HK-2 (cell line): ENCODE measurements at regions not wholly inside any gene's neighbourhood (a gene's known extent, or its start where the extent isn't known, plus 50 kb on each side); places are given as distances from the start of the nearest gene placed in this dataset.

Experiments
- DNase-seq: peaks from one replicate; pipeline ENCODE4 v3.0.0-alpha.2; 2018; ENCODE audit not compliant: unreplicated experiment

- no peak for DNase-seq
These were observed 105.6 kb downstream of the GTPBP8 start for GRCh38 chr3:113096188-113096892.

DNA sequence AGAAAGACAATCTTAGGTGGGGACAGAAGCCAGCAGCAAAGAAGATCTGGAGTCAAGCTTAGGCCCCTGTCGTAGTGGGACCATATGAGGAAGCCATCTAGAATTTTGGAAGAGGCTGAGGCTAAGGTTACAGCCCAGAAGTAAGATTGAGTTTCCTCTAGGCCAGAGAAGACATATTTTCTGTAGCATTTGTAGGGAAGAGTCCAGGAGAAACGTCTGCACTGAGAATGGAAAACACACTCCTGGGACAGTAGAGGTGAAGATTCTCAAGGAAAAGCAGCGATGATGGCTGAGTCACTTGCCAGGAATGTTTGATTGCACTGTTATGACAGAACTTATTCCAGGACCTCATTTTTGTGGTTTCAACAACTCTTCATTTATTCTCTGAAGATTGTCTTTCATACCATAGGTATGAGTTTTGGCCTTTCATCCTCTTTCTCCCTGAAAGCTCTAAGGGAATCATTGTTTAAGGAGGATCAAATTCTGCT lies 107.2 kb downstream of the GTPBP8 start:
- DNase-seq = peak; percentile 64

DNA sequence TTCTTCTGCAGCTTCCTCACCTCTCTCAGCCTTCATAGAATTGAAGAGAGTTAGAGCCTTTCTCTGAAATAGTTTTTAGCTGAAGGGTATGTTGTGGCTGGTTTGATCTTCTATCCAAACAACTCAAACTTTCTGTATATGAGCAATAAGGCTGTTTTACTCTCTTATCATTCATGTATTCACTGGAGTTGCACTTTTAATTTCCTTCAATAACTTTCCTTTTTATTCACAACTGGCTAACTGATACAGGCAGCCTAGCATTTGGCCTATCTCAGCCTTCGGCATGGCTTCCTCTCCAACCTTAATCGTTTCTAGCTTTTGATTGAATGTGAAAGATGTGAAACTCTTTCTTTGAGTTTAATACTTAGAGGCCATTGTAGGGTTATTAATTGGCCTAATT lies 109.3 kb downstream of the GTPBP8 start:
- DNase-seq = no peak

DNA sequence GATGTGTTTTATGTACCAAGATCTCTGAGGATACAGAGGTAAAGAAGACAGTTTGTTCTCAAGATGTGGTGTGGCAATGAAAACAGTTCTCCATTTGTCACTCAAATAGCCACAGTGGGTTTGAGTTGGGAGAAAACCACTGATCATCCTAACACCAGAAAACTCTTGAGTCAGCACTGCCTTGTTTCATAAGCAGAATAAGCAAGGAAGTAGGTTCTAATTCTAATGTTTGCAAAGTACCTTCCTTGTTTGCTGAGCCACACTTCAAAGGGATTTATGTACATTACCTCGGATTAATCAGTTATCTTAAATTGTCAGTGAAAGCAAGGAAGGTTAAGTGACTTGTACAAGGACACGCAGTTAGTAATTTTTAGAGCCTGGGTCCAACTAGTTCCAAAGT lies 107.8 kb upstream of the BOC start:
- no peak for DNase-seq

GRCh38 chr3:113104357-113105092 lies 106.8 kb upstream of the BOC start:
- no peak for DNase-seq

- no peak for DNase-seq
These were observed 106.3 kb upstream of the BOC start for GRCh38 chr3:113105093-113105449.

GRCh38 chr3:113105966-113106660 lies 105.2 kb upstream of the BOC start:
- no peak for DNase-seq

DNA sequence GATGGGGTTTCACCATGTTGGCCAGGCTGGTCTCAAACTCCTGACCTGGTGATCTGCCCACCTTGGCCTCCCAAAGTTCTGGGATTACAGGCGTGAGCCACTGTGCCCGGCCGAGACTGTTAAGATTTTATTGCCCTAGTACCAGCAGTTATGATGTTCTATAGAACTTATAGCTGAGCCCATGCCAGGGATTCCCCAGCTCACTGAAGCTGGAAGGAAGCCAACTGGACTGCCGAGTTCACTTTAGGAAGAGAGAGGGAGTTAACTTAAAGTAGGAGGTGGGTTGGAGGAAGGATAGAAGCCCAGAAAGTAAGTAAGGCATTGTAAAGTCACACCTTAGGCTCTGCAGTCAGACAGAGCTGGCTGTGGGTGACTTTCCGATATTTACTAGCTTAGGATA lies 101.1 kb upstream of the BOC start:
- DNase-seq = no peak

GRCh38 chr3:113111011-113111707 lies 100.2 kb upstream of the BOC start:
- no peak for DNase-seq

DNA sequence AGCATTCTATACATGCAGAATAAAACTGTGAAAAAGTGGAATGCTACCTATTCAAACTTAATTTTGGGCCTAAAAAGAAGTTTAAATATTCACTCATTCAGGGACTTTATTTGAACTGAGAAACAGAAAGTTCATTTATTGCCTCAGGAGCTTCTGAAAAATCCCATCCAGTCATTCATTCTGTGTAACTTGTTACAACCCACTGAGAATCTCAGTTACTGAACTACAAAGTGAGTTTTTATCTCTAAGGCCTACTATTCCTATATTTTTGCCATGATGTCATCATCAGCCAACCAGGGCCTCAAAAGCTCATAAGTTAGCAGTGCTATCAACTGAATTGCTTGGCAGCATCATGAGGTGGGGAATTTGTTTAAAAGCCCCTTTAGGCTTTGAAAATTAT lies 98.0 kb upstream of the BOC start:
- no peak for DNase-seq

DNA sequence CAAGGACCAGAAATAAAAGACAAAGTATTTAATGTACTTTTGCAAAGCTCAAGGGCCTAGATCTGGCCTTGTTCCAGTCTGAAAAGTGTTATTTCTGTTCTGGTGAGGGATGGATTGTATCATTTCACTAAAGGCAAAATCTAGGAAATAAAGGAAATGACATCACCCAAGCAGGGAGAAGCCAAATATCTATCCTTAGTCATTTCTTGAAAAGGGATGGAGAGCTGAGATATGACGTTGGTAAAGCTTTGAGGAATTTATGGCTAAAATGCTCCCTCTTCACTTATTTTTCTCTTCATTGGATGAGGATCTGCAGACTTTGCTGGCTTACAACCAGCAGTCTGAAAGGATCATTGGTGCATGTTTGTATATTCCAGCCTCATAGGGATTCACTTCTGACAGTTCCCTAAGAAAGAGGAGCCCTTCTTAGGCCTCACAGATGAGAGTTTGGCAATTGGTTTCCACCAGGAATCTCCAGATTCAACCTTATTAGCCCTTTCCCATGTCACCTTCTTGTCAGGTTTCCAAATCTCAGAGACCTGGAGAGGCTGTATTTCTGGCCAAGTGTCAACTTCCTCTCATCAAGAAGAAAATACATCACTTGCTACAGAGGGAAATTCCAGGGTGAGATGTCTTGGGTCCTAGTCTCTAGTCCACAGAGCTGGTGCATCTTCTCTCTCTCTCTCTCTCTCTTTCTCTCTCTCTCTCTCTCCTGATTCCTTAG lies 93.7 kb upstream of the BOC start:
- no peak for DNase-seq

GRCh38 chr3:113118336-113118735 lies 93.0 kb upstream of the BOC start:
- no peak for DNase-seq

DNA sequence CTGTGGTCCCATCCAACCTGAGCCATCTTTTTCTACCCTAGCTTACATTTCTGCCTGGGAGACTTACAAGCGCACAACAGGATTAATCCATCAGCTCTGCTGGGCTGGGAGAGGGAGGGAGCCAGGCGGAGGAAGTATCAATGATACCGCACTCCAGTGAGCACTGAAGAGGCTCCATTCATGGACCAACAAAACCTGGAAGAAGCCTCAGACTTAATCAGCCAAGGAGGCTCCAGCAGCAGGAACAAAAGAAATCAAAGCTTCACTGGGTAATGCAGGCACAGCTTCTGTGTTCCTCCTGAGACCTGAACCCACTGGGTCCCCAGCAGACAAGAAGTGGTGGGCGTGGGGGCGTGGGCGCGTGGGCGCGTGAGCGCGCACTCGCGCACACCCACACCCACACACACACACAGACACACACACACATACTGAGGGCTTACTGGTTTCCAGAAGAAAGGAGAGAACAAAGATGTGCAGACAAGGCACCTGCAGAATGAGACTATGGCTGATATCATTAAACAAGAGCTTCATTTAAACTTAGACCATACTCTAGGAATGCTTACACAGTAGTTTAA lies 87.0 kb upstream of the BOC start:
- peak; percentile 41 for DNase-seq

GRCh38 chr3:113125951-113126350 lies 85.4 kb upstream of the BOC start:
- DNase-seq = no peak

GRCh38 chr3:113128386-113129015 lies 82.9 kb upstream of the BOC start:
- no peak for DNase-seq

- no peak for DNase-seq
These were observed 82.2 kb upstream of the BOC start for GRCh38 chr3:113129168-113129567.

DNA sequence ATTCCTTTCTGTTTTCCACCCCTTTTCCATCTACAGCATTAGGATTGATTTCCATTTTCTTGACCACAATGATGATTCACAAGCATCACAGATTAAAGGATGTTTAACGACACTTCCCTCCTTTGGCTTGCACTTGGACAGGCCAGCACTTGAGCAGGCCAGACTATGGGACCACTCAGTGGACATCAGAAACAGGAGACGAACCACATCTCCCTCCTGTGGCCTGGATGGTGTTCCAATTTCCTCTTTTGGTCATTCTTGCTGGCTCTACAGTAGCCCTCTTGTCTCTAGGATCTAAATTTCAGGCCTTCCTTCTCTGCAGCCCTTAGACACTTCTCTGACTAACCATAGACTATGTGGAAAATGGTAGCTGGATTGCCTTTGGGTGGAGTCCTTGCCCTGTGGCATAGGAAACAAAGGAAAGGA lies 78.8 kb upstream of the BOC start:
- DNase-seq = no peak

- no peak for DNase-seq
These were observed 78.2 kb upstream of the BOC start for GRCh38 chr3:113133140-113133539.

DNA sequence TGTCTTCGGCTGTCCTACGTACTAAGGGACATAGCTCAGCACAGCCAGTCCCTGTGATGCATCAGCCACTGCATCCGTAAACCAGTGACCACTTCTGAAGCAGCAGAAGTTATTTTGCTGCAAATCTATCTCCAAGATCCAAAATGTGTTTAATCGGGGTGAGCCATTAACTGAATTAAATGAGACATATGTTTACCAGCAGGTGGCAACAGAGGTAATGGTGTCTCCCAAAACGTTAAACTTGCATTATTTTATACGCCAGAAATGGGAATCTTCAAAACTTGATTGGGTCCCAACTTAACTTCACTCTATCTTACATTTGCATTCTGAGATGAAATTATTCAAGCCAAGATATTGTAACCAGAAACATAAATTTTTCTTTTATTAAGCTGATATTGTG lies 75.3 kb upstream of the BOC start:
- no peak for DNase-seq

GRCh38 chr3:113136544-113136943 lies 74.8 kb upstream of the BOC start:
- DNase-seq = no peak
